CD14-positive monocyte (primary cell): ENCODE measurements at regions not wholly inside any gene's neighbourhood (a gene's known extent, or its start where the extent isn't known, plus 50 kb on each side); places are given as distances from the start of the nearest gene placed in this dataset.

Experiments used
- DNase-seq, 3 donors: peaks; one replicate each; pipeline ENCODE4 v3.0.0-alpha.2; 2011 to 2022
- H2AFZ ChIP-seq: 2 replicates; pipeline ENCODE4 v1.6.0; 2012; ENCODE audit warnings: mild to moderate bottlenecking, low read depth, low read length, inconsistent platforms; ENCODE audit not compliant: insufficient read depth, poor library complexity, severe bottlenecking
- H3K27ac ChIP-seq, 2 donors: 1 replicate in 1 of 2; 2 replicates in 1 of 2; pipeline ENCODE4 v1.5.1; 2012 to 2013; ENCODE audit warnings: low read length in 2 of 2, control low read depth in 1 of 2, inconsistent platforms in 1 of 2, low read depth in 1 of 2, mild to moderate bottlenecking in 1 of 2
- H3K27me3 ChIP-seq, 2 donors: one replicate each; pipeline versions ENCODE4 v1.6.0 to v1.6.1; 2011 to 2013; ENCODE audit warnings: low read length in 2 of 2; ENCODE audit not compliant: control insufficient read depth in 2 of 2, insufficient read depth in 2 of 2
- H3K36me3 ChIP-seq, 2 donors: replicated peaks in 1 of 2; 1 replicate in 1 of 2; 2 replicates in 1 of 2; pipeline versions ENCODE4 v1.5.1 to v1.6.1; 2012 to 2013; ENCODE audit warnings: low read length in 2 of 2, control low read depth in 1 of 2, inconsistent platforms in 1 of 2, mild to moderate bottlenecking in 1 of 2; ENCODE audit not compliant: insufficient read depth in 2 of 2, control insufficient read depth in 1 of 2
- H3K4me1 ChIP-seq, 2 donors: 1 replicate in 1 of 2; 2 replicates in 1 of 2; pipeline versions ENCODE4 v1.5.1 to v1.6.1; 2012 to 2013; ENCODE audit warnings: low read length in 2 of 2, control low read depth in 1 of 2, inconsistent platforms in 1 of 2, mild to moderate bottlenecking in 1 of 2, moderate library complexity in 1 of 2; ENCODE audit not compliant: insufficient read depth in 2 of 2, control insufficient read depth in 1 of 2
- H3K4me2 ChIP-seq: replicated peaks from 2 replicates; pipeline ENCODE3; 2012; ENCODE audit warnings: low read length, moderate library complexity, mild to moderate bottlenecking; ENCODE audit not compliant: poor library complexity, severe bottlenecking; ENCODE audit errors: extremely low read depth
- H3K4me3 ChIP-seq, 3 experiments: fragments of 200-600 bp in 1 of 3; sonication (generic) in 1 of 3; replicated peaks in 1 of 3; 1 replicate in 2 of 3; 2 replicates in 1 of 3; pipeline ENCODE4 v1.5.1; 2011 to 2013; ENCODE audit warnings: low read length in 3 of 3, mild to moderate bottlenecking in 3 of 3, control low read depth in 2 of 3, low read depth in 2 of 3, inconsistent platforms in 1 of 3, moderate library complexity in 1 of 3
- H3K79me2 ChIP-seq: 2 replicates; pipeline ENCODE4 v1.6.0; 2012; ENCODE audit warnings: mild to moderate bottlenecking, control low read depth, inconsistent platforms, low read length, moderate library complexity; ENCODE audit not compliant: insufficient read depth
- H3K9ac ChIP-seq: 2 replicates; pipeline ENCODE4 v1.6.0; 2017; ENCODE audit warnings: low read length, mild to moderate bottlenecking; ENCODE audit not compliant: insufficient read depth, poor library complexity, severe bottlenecking
- H3K9me3 ChIP-seq, 2 donors: replicated peaks in 1 of 2; 1 replicate in 1 of 2; 2 replicates in 1 of 2; pipeline versions ENCODE4 v1.5.1 to v1.6.1; 2012 to 2013; ENCODE audit warnings: low read length in 2 of 2, control low read depth in 1 of 2; ENCODE audit not compliant: control insufficient read depth in 1 of 2, insufficient read depth in 1 of 2
- H4K20me1 ChIP-seq: 2 replicates; pipeline ENCODE4 v1.6.0; 2012; ENCODE audit warnings: mild to moderate bottlenecking, low read length, control low read depth, moderate library complexity; ENCODE audit not compliant: insufficient read depth
- H3K27ac Mint-ChIP-seq, 7 donors: one replicate each; pipeline ENCODE4 v1.8.0; 2020; ENCODE audit warnings: mild to moderate bottlenecking in 7 of 7, mixed read lengths in 7 of 7, moderate library complexity in 6 of 7, inconsistent platforms in 2 of 7
- H3K27me3 Mint-ChIP-seq, 3 donors: one replicate each; pipeline ENCODE4 v1.8.0; 2021 to 2022; ENCODE audit warnings: low read depth in 3 of 3, mild to moderate bottlenecking in 3 of 3, mixed read lengths in 3 of 3, moderate library complexity in 3 of 3, inconsistent platforms in 1 of 3
- H3K36me3 Mint-ChIP-seq, 2 donors: one replicate each; pipeline ENCODE4 v1.8.0; 2020; ENCODE audit warnings: mixed read lengths in 2 of 2, inconsistent platforms in 1 of 2, mild to moderate bottlenecking in 1 of 2
- H3K4me1 Mint-ChIP-seq: one replicate; pipeline ENCODE4 v1.8.0; 2020; ENCODE audit warnings: mild to moderate bottlenecking, mixed read lengths
- H3K4me3 Mint-ChIP-seq, 2 donors: one replicate each; pipeline ENCODE4 v1.8.0; 2020; ENCODE audit warnings: mild to moderate bottlenecking in 2 of 2, mixed read lengths in 2 of 2, moderate library complexity in 1 of 2
- H3K9me3 Mint-ChIP-seq, 7 donors: one replicate each; pipeline ENCODE4 v1.8.0; 2020 to 2022; ENCODE audit warnings: mixed read lengths in 7 of 7, mild to moderate bottlenecking in 6 of 7, moderate library complexity in 6 of 7, inconsistent platforms in 2 of 7
- WGBS: methylation state at CpG from one replicate; pipeline ENCODE4 v1.1.5; 2013; ENCODE audit warnings: missing lambda C conversion rate; ENCODE audit not compliant: insufficient coverage; 5-methylcytosine and 5-hydroxymethylcytosine counted together
- intact Hi-C, 2 donors: fragments of 100-400 bp; cut with micrococcal nuclease; formaldehyde crosslinking; loops; one replicate each; pipeline versions ENCODE4 v1.15.0 to v1.15.1; 2023
- TF ChIP-seq, protein P1 (sequence below): fragments of 200-600 bp; IDR thresholded peaks from one replicate; pipeline ENCODE4 v1.8.0; 2022; ENCODE audit warnings: antibody characterized with exemption, mild to moderate bottlenecking

- Mint-ChIP-seq H3K36me3 (no peaks in the 10 kb centered on the region), H3K9me3 (peaks cover 0 to 6% (median 3%) of the 10 kb centered on the region in 7 donors), H3K27ac (no peak overlapping the region), H3K4me3 (no peak overlapping the region), H3K27me3 (peaks cover 0 to 2% (median 0%) of the 10 kb centered on the region in 3 donors), H3K4me1 (no peaks in the 10 kb centered on the region)
- Histone ChIP-seq H3K4me3 (no peak overlapping the region), H3K9ac (no peak overlapping the region), H4K20me1 (no peaks in the 10 kb centered on the region), H3K9me3 (peaks cover 0 to 4% of the 10 kb centered on the region in 2 donors), H3K36me3 (no peaks in the 10 kb centered on the region), H3K27me3 (no peaks in the 10 kb centered on the region), H3K79me2 (no peaks in the 10 kb centered on the region), H3K27ac (no peak overlapping the region), H2AFZ (no peak overlapping the region), H3K4me1 (no peaks in the 10 kb centered on the region), H3K4me2 (no peak overlapping the region)
- no peak for DNase-seq
- intact Hi-C loops: no loop called here
- no CpG with 5 or more reads among the region's 1 CpG for WGBS
- TF ChIP-seq, protein P1, sequence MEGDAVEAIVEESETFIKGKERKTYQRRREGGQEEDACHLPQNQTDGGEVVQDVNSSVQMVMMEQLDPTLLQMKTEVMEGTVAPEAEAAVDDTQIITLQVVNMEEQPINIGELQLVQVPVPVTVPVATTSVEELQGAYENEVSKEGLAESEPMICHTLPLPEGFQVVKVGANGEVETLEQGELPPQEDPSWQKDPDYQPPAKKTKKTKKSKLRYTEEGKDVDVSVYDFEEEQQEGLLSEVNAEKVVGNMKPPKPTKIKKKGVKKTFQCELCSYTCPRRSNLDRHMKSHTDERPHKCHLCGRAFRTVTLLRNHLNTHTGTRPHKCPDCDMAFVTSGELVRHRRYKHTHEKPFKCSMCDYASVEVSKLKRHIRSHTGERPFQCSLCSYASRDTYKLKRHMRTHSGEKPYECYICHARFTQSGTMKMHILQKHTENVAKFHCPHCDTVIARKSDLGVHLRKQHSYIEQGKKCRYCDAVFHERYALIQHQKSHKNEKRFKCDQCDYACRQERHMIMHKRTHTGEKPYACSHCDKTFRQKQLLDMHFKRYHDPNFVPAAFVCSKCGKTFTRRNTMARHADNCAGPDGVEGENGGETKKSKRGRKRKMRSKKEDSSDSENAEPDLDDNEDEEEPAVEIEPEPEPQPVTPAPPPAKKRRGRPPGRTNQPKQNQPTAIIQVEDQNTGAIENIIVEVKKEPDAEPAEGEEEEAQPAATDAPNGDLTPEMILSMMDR: no peak
Observed at GRCh38 chr11:92595052-92595451, 370.4 kb downstream of the FAT3 start.

DNA sequence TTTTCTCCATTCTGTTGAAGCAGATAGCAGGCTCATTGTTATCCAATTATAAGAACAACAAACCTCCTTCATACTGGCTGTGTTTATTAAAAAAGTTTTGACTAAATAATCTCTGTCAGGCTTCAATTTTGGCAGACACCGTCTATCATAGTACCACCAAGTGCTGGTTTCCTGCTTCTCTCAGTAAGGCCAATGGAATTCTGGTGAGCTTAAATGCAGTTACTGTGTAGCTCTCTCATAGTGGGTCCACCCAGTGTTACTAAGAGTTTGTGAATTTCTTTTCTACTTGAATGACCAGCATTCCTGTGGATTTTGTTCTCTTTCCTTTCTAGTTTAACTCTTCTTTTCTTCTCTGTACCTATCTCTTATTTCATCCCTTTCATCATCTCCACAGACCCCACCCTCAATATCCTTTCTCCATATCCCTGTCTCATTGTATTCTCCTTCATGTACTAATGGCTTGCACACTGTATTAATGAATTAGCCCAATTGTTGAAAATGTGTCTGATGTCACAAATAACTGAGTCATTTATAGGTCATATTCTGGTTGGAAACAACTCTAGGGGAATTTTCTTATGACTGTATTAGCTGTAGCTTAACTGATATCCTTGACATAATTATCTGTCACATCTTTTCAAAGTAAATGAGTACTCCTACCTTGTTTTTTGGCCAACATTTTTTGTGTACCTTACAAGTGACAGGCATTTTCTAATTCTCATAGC lies 372.1 kb downstream of the FAT3 start:
- no peaks in the 10 kb centered on the region for H3K79me2 ChIP-seq
- no CpG with 5 or more reads among the region's 1 CpG for WGBS
- H3K27me3 Mint-ChIP-seq: peaks cover 0 to 2% (median 0%) of the 10 kb centered on the region in 3 donors
- H3K27ac ChIP-seq: no peak overlapping the region
- H3K27me3 ChIP-seq: no peaks in the 10 kb centered on the region
- H3K4me1 ChIP-seq: no peaks in the 10 kb centered on the region
- H3K4me1 Mint-ChIP-seq: no peaks in the 10 kb centered on the region
- H2AFZ ChIP-seq: no peak overlapping the region
- no peak overlapping the region for H3K4me3 Mint-ChIP-seq
- H3K4me3 ChIP-seq: no peak overlapping the region
- TF ChIP-seq, protein P1: no peak
- peaks cover 0 to 10% (median 3%) of the 10 kb centered on the region in 7 donors for H3K9me3 Mint-ChIP-seq
- no peaks in the 10 kb centered on the region for H3K36me3 Mint-ChIP-seq
- no peak overlapping the region for H3K9ac ChIP-seq
- DNase-seq: no peak
- no peaks in the 10 kb centered on the region for H4K20me1 ChIP-seq
- no peak overlapping the region for H3K27ac Mint-ChIP-seq
- peaks cover 0 to 4% of the 10 kb centered on the region in 2 donors for H3K9me3 ChIP-seq
- H3K36me3 ChIP-seq: no peaks in the 10 kb centered on the region
- H3K4me2 ChIP-seq: no peak overlapping the region
- intact Hi-C loops: no loop called here
